ENCODE measurements at regions not wholly inside any gene's neighbourhood (a gene's known extent, or its start where the extent isn't known, plus 50 kb on each side); places are given as distances from the start of the nearest gene placed in this dataset.
"Not testable (repeated sequence)": the region's sequence is repeated elsewhere in the genome, so short reads cannot be mapped to it uniquely, and the experiment has no call there.

DNA sequence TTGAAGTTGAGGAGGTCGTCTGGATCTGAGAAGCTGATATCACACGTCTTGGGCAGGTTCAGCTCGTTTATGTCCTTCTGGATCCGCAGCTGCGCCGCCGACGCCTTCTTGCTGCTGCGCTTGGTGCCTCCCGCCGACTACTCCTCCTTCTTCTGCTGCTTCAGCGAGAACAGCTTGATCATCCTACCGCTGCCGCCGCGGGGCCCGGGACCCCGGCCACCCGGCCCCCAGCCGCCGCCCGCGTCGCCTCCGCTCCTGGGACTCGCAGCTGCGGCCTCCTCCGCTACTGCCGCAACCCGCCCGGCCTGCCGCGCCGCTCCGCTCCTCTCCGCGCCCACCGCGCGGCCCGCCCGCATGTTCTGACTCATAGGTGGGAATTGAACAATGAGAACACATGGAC, 1710.6 kb downstream of the TP53TG3F start:
- not testable (repeated sequence) for FAIRE-seq

DNA sequence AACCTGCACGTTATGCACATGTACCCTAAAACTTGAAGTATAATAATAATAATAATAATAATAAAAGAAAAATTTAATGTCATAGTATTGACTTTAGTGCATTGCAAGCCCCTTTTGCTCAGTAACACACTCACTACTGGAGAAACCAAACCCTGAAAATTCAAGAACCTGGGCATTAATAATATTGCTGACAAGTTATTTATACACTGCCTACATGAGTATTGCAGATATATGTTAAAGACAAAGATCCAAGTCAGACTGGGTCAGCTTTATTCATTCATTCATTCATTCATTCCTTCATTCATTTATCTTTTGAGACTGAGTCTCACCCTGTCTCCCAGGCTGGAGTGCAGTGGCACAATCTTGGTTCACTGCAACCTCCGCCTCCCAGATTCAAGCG, 1711.2 kb downstream of the TP53TG3F start:
- FAIRE-seq: no peak
- DNase-seq (ENCODE audit: low spot score): no peak

More for the DNA sequence above, 1710.6 kb downstream of the TP53TG3F start:
- not testable (repeated sequence) for DNase-seq (ENCODE audit: low spot score)

DNA sequence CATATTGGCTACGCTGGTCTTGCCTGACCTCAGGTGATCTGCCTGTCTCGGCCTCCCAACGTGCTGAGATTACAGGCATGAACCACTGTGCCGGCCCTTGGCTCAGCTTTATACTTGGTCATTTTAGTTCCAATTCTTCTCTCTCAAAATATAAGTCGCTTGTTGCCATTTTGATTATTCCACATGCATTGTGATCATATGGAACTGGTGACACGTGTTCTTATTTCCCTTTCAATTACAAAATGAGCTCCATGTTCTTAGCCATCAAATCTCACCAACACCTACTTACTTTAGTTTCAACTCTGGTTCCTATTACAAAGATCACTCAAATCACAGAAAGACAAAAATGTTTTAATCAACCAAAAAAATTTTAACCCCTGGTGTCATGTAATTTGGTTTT, 1711.7 kb downstream of the TP53TG3F start:
- DNase-seq (ENCODE audit: low spot score): no peak
- FAIRE-seq: no peak

DNA sequence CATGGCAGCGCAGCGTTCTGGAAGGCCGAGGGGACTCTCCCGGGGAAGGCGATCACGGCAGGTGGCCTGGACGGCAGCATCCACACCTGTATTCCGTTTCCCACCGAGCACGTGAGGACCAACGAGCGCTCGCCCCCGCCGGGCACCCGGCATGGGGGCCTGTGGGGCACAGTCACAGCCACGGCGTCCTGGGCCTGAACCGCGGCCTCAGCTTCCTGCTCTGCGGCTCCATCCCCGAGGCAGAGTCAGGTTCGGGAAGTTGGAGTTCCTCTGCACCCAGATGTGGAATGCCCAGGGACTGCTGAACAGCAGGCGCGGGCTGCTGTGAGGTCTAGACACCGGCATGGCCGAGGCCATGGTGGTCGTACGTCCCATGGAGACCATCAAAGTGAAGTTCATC, 1713.9 kb downstream of the TP53TG3F start:
- FAIRE-seq (no peak), DNase-seq (ENCODE audit: low spot score) (no peak)

DNA sequence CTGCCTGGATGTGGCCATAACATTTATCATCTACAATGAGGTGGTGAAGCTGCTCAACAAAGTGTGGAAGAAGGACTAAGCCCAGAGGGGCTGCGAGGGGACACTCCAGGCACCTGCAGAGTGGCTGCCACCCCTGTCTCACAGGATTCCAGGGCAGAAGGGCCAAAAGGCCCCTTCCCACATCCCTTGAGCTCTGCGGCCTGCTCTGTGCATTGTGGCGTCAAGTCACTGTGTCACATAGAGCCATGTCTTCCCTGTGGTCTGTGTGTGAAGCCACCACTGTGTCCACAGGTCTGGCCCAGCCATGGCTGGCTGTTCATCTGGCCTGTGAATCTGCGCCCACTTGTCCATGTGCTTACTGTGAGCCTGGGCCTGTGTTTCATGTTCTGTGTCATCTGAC, 1714.6 kb downstream of the TP53TG3F start:
- no peak for DNase-seq (ENCODE audit: low spot score)
- no peak for FAIRE-seq

DNA sequence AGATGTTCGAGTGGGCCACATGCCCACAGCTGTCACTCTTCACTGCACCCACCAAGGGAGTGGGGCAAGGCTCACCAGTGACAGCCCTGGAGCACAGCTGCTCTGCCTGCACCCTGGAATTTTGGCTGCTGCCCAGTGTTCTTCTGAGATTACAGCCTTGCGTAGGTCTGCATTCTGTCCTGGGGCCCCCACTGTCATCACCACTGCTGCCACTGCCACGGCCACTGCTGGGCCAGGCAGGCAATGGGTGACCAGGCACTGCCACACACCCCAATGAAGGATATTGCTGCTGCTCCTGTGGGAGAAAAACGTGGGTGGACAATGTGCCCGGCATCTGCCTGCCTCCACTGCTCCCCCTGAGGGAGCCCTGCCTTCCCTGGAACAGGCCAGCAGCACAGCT, 1717.0 kb downstream of the TP53TG3F start:
- FAIRE-seq (no peak), DNase-seq (ENCODE audit: low spot score) (no peak)

DNA sequence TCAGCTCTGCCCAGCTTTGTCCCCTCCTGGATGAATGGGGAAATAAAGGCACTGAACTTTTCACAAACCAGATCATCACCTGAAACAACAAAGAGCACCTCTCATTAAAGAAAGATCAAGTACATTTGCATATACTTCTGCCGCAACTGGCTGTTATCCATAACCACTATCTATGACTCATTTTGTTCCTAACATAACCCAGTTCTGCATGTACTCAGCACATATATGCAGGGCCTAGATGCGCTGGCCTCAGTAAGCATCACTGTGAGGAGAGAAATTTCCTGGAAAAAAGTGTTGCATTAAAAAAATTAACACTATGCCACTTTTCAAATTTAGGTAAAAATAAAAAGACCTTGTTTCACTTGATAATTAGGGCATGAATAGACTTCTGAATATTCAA, 1718.4 kb downstream of the TP53TG3F start:
- DNase-seq (ENCODE audit: low spot score) (no peak), FAIRE-seq (no peak)

DNA sequence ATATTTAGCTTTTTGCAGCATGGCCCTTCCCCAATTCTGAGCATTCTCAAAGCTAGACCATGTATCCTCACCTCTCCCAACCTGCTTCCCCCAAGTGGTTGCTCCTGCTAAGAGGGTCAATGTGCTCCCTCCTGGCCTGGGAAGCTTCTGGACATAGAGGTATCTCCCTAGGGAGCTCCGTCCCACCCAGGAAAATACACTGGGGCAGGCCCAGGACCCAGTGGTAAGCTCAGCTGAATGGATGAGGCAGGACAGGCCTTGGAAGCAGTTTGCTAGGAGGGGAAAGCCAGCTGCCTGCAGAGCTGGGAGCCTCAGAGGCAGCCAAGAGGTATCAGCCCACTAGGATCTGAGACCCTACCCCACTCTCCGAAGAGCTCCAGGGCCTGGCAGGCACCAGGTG, 1721.6 kb downstream of the TP53TG3F start:
- no peak for FAIRE-seq
- DNase-seq (ENCODE audit: low spot score): no peak

DNA sequence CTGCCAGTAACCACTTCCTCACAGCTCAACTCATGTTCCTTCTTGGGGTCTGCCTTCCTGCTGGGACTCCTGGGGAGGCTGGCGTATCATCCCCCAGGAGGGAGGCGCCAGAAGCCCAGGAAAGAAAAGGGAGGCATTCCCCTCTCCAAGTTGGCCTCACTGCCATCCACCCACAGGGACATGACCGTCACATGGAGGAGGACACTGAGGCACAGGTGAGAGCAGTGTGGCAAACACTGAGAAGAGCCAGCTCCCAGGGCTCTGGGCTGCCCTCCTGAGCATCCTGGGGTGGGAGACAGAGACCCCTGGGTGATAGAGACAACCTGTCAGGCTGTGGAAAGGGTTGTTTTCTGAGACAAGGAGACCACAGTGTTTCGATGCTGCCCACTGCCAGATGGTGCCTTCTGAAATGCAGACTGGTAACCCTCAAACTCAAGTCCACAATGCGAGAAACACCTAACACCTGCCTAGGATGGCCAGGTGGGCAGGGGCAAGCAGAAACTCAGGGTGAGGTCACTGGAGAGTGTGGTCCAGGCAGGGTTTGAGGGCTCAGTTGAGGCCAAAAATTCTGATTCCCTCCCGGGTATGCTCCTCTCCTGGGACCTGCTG, 1722.1 kb downstream of the TP53TG3F start:
- DNase-seq (ENCODE audit: low spot score) (no peak), FAIRE-seq (no peak)

DNA sequence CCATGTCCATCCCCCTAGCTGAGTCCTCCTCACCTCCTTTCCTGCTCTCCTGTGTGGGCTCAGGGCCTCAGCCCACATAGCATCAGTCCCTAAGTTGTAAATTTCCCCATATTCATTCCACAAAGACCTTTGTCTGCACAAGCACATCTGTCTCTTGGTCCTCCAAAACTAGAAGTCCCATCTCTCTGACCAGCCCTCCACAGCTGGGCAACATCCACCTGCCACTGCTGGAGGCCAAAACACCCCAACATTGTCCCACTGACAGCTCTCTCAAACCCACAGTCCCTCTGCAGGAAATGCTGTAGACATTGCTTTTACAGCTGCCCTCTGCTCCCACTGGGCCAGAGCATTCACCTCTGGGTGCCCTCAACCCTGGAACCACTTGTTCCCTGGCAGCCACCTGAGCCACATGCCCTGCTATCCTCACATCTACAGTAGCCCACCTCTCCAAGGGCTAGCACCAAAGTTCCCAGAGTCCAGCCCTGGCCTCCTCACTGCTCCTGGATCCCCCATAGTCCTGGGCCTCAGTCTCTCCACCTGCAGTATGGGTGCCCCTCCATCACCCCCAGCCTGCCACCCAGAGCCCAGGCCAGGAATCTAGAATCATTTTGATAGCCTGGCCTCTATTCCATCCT, 1722.7 kb downstream of the TP53TG3F start:
- DNase-seq (ENCODE audit: low spot score) (no peak), FAIRE-seq (no peak)

DNA sequence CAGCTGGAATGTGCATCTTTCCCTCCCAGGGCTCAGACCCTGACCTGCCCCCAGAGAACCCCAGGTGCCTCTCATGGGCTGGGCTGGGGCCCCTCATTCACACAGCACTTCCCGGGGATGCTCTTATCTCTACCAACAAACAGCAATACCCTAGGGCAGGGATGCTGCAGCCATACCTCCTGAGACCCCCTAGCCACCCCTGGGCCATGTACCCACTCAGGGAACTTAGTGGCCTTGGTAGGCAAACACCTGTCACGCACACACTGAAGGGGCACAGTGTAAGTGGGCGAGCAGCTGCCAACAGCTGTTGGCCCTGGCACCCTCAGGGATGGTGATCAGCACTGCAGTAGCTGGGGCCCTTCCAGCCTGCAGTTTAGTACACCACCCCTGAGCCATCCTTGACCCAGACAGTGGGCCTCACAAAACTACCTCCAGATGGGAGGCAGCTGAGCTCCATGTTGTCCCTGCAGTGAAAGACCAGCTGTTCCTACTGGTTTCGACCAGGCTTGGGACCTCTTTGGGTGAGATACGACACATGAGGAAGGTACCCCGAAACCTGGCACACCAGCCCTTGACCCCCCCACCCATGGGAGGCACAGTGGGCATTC, 1723.6 kb downstream of the TP53TG3F start:
- FAIRE-seq: no peak
- no peak for DNase-seq (ENCODE audit: low spot score)

DNA sequence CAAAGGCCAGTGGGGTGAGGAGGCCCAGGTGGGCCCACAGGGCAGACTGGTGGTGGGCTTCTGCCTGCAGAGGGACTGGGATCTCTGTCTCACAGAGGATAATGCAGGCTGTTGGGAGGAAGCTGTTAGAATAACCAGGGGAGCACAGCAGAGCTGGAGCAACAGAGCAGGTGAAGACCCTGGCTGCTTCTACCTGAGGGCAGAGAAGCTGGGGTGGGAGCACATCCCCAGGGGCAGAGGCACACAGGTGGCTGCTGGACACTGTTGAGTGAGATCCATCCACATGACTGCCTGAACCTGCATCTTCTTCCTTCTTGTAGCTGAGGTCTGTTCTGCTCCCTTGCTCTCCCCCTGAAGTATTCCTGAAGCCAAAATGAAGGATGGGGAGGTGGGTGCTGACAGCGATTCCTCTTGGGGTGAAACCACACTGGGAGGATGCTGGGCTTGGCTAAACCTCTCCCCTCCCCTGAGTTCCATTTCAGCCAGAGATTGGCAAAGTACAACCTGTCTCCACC, 1725.0 kb downstream of the TP53TG3F start:
- DNase-seq (ENCODE audit: low spot score): no peak
- no peak for FAIRE-seq

DNA sequence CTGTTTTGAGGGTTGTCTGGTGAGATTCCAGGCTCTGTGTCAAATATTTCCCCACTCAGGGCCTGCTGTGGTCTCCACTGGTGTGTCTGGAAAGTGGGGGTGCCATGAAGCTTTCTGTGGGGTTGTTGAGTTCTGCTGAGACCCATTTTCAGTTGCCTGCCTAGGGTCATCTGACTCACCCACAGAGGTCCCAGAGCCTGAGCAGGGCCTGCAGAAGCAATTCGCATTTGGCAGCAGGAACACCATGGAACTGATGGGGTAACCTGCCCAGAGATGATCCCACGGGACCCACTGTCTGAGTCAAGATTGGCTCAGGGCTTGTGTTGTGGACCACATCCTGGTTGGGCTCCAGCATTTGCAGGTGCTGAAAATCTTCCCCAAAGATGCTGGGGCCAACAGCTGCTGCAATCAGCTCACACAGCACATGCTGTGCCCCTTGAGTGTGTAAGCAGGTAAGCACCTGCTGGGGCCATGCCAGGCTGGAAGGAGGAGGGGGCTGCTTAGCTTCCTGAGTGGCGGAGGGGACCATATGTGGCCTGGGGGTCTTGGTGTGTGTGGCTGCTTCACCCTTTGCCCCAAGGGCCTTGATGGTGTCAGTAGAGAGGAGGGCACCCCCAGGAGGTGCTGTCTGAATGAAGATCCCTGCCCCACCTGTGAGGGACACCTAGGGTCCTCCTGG, 1726.1 kb downstream of the TP53TG3F start:
- FAIRE-seq: no peak

DNA sequence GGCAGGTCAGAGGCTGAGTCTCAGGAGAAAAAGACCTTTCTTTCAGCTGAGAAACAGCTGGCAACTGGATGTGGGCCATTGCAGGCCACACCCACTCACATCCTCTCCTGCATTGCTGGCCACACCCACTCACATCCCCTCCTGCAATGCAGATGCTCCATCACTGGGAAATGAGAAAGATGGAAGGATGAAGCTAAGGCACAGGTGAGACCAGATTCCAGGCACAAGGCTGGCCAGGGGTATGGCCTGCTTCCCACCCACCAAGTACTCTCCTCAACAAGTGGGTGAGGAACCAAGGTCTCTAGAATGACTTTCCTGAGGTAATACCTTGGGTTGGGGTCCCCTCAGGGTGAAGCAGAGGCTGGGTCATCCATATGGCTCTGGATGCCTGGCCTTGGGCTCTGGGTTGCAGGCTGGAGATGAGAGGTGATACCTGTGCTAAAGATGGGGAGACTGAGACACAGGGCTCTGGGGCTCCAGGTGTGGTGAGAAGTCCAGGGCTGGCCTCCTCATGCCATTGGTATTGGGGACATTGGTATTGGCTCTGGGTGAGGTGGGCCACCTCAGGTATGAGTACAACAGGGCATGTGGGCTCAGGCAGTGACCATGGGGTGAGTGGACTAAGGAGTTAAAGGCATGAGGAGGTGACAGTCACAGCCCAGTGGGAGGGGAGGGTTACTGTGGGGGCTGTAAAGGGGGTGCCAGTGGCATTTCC, 1726.8 kb downstream of the TP53TG3F start:
- FAIRE-seq: no peak
- no peak for DNase-seq (ENCODE audit: low spot score)

More for the DNA sequence above, 1726.1 kb downstream of the TP53TG3F start:
- DNase-seq (ENCODE audit: low spot score): no peak

DNA sequence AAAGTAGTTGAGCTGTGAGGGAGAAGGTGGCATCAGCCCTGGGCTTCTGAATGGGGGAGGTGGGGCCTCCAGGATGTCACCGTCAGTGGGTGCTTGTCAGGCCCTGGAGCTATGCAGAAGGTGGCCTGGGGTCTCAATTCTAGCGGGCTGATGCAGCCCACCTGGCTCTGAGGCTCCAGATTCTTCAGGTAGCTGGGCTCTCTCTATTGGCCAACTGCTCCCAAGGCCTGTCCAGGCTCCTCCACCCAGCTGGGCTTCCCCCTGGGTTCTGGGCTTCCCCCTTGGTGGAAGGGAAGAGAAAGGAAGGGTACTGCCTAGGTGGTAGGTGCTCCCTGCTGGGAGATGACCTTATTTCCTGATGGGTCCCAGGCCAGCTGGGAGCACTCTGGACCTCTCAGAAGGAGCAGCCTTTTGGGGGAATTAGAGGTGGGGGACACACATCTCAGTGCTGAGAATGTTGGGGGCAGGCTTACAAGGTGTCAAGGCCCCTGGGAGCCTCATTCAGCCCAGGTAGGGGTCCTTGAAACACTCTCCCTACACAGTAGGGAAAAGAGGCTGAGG, 1728.3 kb downstream of the TP53TG3F start:
- DNase-seq (ENCODE audit: low spot score) (no peak), FAIRE-seq (no peak)

DNA sequence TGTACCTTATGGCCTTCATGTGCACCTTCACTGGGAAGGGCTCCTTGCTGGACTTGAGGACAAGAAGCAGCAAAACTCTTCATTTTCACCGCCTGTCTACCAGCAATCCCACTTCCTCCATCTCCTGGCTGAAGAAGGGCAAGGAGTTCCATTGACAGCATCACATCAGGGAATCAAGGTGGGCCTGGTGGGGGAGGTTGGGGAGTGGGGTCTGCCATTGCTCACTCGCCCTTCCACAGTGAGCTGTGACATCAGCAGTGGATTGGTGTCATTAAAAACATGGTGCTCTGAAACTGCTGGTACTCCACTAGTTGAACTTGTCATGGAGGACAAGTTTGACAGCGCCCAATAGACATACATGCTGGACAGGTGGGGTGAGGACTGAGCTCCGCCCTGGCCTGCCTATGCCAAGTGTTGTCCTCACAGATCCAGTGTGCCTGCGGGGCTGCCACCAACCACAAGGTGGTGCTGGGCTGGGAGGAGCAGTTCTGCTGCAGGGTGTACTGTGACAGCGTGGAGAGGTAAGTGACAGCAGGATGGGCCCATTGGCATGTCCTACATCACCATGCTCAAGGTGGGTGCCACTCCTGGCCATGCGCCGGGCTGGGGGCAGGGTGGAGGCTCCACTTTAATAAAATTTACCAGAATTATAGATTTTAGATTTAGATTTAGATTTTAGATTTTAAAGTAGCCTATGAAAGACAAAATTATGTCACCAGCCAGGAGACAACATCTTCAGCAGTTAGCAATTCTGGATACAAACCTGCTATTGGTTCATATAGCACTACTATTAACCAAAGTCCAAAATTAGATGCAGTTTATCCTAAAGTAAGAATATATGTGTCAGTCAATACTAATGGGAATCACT, 1729.1 kb downstream of the TP53TG3F start:
- peak; percentile 67 for FAIRE-seq
- DNase-seq (ENCODE audit: low spot score): peak; percentile 27

DNA sequence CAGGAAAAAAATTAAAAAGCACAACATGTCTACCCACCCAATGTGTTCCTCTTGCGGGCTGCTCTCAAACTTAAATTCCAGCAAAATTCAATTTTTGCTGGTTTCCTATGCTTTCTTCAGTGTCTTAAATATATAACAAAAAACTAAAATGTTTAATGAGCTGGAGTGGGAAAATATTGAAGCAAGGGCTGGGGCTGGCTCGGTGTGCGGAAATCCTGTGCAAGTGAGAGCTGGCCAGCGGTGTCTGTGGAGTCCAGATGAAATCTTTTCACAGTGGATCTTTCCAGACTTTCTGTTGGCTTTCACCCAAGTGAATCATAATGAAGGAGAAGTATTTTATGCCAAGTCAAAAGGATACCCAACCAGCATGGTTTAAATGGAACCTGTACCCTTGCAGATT, 1733.6 kb downstream of the TP53TG3F start:
- no peak for DNase-seq (ENCODE audit: low spot score)
- FAIRE-seq: no peak

DNA sequence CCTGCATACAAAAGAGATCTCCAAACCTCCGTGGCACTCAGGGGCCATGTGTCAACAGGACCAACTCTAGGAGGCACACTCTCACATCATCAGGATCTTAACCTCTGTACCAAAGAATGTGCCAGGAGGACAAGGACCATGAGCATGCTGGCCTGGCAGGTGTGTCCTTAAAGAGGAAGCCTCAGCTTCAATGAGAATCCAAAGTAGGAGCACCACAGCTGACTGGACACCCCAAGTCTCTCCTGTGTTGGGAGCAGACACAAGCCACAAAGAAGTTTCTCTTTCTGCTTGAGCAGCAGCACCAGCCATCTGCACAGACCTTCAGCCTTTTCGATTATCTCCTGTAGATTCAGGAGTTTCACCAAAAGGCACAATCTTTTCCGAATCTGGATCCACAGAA, 1734.5 kb downstream of the TP53TG3F start:
- DNase-seq (ENCODE audit: low spot score) (no peak), FAIRE-seq (no peak)

DNA sequence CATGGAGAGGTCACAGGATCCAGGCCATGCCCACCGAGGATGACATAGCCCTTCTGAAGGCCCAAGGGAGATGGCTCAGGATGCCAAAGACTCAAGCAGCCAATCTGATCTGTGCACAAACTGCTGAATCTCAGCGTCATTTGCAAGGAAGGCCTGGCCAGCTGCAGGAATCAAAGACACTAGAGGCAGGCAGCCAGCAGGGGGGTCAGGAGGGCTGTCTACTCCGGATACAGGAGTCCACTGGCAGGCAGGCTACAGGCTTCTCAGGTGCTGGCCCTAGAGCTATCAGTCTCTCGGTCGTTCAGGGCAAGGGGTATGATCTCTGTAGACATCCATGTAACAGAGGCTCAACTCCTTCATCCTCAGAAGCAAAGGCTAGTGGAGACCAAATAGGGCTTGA, 1735.3 kb downstream of the TP53TG3F start:
- DNase-seq (ENCODE audit: low spot score): peak; percentile 20
- no peak for FAIRE-seq

DNA sequence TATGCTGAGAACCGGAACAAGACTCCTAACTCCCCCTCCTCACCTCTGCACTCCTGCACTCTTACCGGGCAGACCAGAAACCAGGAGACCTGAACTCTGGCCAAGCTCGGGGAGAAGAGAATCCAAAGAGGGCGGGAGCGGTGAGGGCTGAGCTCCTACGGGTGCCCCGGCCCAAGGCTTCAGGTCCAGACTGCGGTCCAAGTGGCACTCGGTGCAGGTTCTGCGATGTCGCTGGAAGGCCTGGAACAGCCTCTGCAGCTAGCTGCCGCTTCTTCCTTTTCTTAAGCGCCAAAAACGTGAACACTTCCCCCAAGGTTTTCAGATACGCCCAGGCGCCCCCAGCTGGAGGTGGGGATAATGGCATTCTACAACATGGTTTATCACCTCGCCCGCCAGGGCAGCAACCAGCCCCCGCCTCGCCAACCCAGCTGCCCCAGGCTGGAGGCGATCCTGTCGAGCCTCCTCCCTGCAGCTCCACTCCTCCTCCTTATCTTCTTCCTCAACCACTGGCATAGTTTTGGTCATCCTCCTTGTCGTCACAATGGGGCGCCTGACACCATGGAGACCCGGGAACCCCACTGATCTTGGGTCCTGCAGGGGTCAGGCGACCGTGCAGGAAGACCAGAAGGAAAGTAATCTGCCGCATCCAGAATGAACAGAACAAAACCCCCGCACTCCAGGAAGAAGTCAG, 1735.9 kb downstream of the TP53TG3F start:
- DNase-seq (ENCODE audit: low spot score) (peak; percentile 49), FAIRE-seq (no peak)

All from urothelium cell line (cell line).